ENCODE measurements at regions not wholly inside any gene's neighbourhood (a gene's known extent, or its start where the extent isn't known, plus 50 kb on each side); places are given as distances from the start of the nearest gene placed in this dataset.

GRCh38 chr13:70616847-70617246 is 508.6 kb upstream of the KLHL1 start:
- TF ChIP-seq CBX8 (IDR thresholded peaks at IDR 0.05) (no peak), RCOR1 (IDR thresholded peaks at IDR 0.05; ENCODE audit: low read depth, low read length) (no peak), CEBPB (IDR thresholded peaks at IDR 0.05) (no peak), NR3C1 (IDR thresholded peaks at IDR 0.05) (no peak), TFCP2L1 (CRISPR knock-in tag; IDR thresholded peaks at IDR 0.05) (no peak), HOXA7 (CRISPR knock-in tag; IDR thresholded peaks at IDR 0.05) (no peak), RARB (CRISPR knock-in tag; IDR thresholded peaks at IDR 0.05) (no peak), HEYL (CRISPR knock-in tag; IDR thresholded peaks at IDR 0.05) (no peak), ZSCAN20 (CRISPR knock-in tag; IDR thresholded peaks at IDR 0.05) (no peak), PBX3 (IDR thresholded peaks at IDR 0.05) (no peak), FOSB (CRISPR knock-in tag; IDR thresholded peaks at IDR 0.05) (no peak), NPAS2 (CRISPR knock-in tag; IDR thresholded peaks at IDR 0.05; ENCODE audit: borderline replicate concordance) (no peak), HES2 (IDR thresholded peaks at IDR 0.05) (no peak), FOXS1 (CRISPR knock-in tag; IDR thresholded peaks at IDR 0.05) (no peak), EHF (CRISPR knock-in tag; IDR thresholded peaks at IDR 0.05) (no peak), HDAC2 (IDR thresholded peaks at IDR 0.05) (no peak)
- TF ChIP-seq, protein P1, sequence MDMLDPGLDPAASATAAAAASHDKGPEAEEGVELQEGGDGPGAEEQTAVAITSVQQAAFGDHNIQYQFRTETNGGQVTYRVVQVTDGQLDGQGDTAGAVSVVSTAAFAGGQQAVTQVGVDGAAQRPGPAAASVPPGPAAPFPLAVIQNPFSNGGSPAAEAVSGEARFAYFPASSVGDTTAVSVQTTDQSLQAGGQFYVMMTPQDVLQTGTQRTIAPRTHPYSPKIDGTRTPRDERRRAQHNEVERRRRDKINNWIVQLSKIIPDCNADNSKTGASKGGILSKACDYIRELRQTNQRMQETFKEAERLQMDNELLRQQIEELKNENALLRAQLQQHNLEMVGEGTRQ (IDR thresholded peaks at IDR 0.05), result no peak
- TF ChIP-seq, protein P2, sequence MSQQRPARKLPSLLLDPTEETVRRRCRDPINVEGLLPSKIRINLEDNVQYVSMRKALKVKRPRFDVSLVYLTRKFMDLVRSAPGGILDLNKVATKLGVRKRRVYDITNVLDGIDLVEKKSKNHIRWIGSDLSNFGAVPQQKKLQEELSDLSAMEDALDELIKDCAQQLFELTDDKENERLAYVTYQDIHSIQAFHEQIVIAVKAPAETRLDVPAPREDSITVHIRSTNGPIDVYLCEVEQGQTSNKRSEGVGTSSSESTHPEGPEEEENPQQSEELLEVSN (IDR thresholded peaks at IDR 0.05; ENCODE audit: borderline replicate concordance, low read depth), result no peak
- FAIRE-seq, result no peak
- H3K9me3 ChIP-seq, result no peaks in the 10 kb centered on the region
- no peak for DNase-seq (ENCODE audit: low read depth in 1 of 2, low spot score in 1 of 2)
- ATAC-seq, result no peak
- H3K4me1 ChIP-seq, result no peaks in the 10 kb centered on the region
- ChIA-PET CTCF (no interaction called here), POLR2A (no interaction called here)
- no peak overlapping the region for H3K4me2 ChIP-seq
- no peak overlapping the region for H3K27ac ChIP-seq
- no peak overlapping the region for H3K4me3 ChIP-seq
- 46% methylated on average over 3 of the region's 3 CpGs for WGBS (ENCODE audit: missing lambda C conversion rate)

DNA sequence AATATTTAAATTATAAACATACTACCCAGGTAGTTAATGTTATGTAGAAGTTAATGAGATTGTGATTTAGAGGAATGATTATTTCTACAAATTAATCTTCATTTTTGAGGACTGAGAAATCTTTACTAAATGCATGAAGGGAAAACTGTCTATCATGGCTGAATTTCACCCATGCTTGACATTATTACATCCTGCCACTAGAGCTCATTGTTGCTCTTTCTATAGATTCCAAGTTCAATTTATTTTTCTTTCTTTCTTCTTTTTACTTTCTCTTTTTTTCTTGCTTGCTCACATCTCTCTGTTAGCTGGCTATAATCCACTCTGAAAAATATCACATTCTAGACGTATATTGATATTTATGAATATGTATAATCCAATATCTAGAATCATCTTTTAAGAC is 505.0 kb upstream of the KLHL1 start:
- H3K9me3 ChIP-seq, result no peaks in the 10 kb centered on the region
- WGBS (ENCODE audit: missing lambda C conversion rate), result 8% methylated on average over 1 of the region's 1 CpG
- TF ChIP-seq RAD21 (conservative IDR thresholded peaks at IDR 0.05 in 1 of 2, IDR thresholded peaks at IDR 0.05 in 1 of 2), result peak; percentile 13 to 19; a peak in 1 of 5 replicates
- TF ChIP-seq JUN (IDR thresholded peaks at IDR 0.05), result no peak
- TF ChIP-seq, protein P3, sequence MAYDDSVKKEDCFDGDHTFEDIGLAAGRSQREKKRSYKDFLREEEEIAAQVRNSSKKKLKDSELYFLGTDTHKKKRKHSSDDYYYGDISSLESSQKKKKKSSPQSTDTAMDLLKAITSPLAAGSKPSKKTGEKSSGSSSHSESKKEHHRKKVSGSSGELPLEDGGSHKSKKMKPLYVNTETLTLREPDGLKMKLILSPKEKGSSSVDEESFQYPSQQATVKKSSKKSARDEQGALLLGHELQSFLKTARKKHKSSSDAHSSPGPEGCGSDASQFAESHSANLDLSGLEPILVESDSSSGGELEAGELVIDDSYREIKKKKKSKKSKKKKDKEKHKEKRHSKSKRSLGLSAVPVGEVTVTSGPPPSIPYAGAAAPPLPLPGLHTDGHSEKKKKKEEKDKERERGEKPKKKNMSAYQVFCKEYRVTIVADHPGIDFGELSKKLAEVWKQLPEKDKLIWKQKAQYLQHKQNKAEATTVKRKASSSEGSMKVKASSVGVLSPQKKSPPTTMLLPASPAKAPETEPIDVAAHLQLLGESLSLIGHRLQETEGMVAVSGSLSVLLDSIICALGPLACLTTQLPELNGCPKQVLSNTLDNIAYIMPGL (CRISPR knock-in tag; IDR thresholded peaks at IDR 0.05; ENCODE audit: borderline replicate concordance), result no peak
- TF ChIP-seq, protein P1 (IDR thresholded peaks at IDR 0.05), result no peak
- no peak for TF ChIP-seq HEYL (CRISPR knock-in tag; IDR thresholded peaks at IDR 0.05)
- TF ChIP-seq, protein P4, sequence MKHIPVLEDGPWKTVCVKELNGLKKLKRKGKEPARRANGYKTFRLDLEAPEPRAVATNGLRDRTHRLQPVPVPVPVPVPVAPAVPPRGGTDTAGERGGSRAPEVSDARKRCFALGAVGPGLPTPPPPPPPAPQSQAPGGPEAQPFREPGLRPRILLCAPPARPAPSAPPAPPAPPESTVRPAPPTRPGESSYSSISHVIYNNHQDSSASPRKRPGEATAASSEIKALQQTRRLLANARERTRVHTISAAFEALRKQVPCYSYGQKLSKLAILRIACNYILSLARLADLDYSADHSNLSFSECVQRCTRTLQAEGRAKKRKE (CRISPR knock-in tag; IDR thresholded peaks at IDR 0.05; ENCODE audit: low read depth), result no peak
- TF ChIP-seq PBX3 (IDR thresholded peaks at IDR 0.05), result no peak
- FAIRE-seq, result no peak
- H3K4me2 ChIP-seq, result no peak overlapping the region
- H3K4me1 ChIP-seq, result no peaks in the 10 kb centered on the region
- DNase-seq (ENCODE audit: low read depth in 1 of 2, low spot score in 1 of 2), result no peak
- ChIA-PET CTCF (interaction anchor here (0.6 to 0.8 kb wide), 2 partner anchors 18 to 1044 kb away, joined by 3 read pairs; no protein-coding TSS in a partner anchor), POLR2A (no interaction called here)
- no peak overlapping the region for H3K4me3 ChIP-seq
- ATAC-seq, result no peak
- no peak overlapping the region for H3K27ac ChIP-seq
